HFFc6 (cell line): ENCODE measurements at regions not wholly inside any gene's neighbourhood (a gene's known extent, or its start where the extent isn't known, plus 50 kb on each side); places are given as distances from the start of the nearest gene placed in this dataset.
"Not testable (repeated sequence)": the region's sequence is repeated elsewhere in the genome, so short reads cannot be mapped to it uniquely, and the experiment has no call there.

Experiments
- DNase-seq: peaks from one replicate; pipeline ENCODE4 v3.0.0-alpha.2; 2018
- H3K27ac Mint-ChIP-seq: 2 replicates; pipeline ENCODE4 v1.8.0; 2020; ENCODE audit warnings: mild to moderate bottlenecking, mixed read lengths
- H3K27me3 Mint-ChIP-seq: 2 replicates; pipeline ENCODE4 v1.8.0; 2021; ENCODE audit warnings: mild to moderate bottlenecking, moderate library complexity, mixed read lengths; ENCODE audit not compliant: insufficient read depth
- H3K36me3 Mint-ChIP-seq: 2 replicates; pipeline ENCODE4 v1.8.0; 2021; ENCODE audit warnings: low read depth, mixed read lengths
- H3K4me1 Mint-ChIP-seq: 2 replicates; pipeline ENCODE4 v1.8.0; 2020; ENCODE audit warnings: low read depth, mixed read lengths
- H3K4me3 Mint-ChIP-seq: 2 replicates; pipeline ENCODE4 v1.8.0; 2020; ENCODE audit warnings: mild to moderate bottlenecking, moderate library complexity, mixed read lengths
- H3K9me3 Mint-ChIP-seq: 2 replicates; pipeline ENCODE4 v1.8.0; 2020; ENCODE audit warnings: mild to moderate bottlenecking, mixed read lengths
- TF ChIP-seq, protein P1 (sequence below): fragments of 200-600 bp; sonication (generic); IDR thresholded peaks from 2 replicates; pipeline ENCODE4 v1.5.0; 2021; ENCODE audit warnings: antibody characterized with exemption, mild to moderate bottlenecking

DNA sequence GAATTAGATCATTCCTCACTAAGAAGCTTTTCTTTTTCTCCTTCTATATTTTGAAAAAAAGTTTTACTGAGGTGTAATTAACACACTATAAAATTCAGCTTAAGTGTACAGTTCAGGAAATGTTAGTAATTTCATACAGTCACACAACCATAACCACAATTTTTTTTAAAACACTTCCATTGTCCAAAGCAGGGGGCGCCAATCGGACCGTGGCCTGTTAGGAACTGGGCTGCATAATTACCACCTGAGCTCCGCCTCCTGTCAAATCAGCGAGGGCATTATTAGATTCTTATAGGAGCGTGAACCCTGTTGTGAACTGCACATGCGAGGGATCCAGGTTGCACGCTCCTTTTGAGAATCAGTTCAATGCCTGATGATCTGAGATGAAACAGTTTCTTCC, 427.1 kb downstream of the TFEC start:
- no peaks in the 10 kb centered on the region for H3K27me3 Mint-ChIP-seq
- TF ChIP-seq, protein P1, sequence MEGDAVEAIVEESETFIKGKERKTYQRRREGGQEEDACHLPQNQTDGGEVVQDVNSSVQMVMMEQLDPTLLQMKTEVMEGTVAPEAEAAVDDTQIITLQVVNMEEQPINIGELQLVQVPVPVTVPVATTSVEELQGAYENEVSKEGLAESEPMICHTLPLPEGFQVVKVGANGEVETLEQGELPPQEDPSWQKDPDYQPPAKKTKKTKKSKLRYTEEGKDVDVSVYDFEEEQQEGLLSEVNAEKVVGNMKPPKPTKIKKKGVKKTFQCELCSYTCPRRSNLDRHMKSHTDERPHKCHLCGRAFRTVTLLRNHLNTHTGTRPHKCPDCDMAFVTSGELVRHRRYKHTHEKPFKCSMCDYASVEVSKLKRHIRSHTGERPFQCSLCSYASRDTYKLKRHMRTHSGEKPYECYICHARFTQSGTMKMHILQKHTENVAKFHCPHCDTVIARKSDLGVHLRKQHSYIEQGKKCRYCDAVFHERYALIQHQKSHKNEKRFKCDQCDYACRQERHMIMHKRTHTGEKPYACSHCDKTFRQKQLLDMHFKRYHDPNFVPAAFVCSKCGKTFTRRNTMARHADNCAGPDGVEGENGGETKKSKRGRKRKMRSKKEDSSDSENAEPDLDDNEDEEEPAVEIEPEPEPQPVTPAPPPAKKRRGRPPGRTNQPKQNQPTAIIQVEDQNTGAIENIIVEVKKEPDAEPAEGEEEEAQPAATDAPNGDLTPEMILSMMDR, result peak; percentile 36; the same call in 1 of the 2 replicates
- H3K36me3 Mint-ChIP-seq, result no peaks in the 10 kb centered on the region
- no peak overlapping the region for H3K27ac Mint-ChIP-seq
- no peak for DNase-seq
- H3K4me1 Mint-ChIP-seq, result peaks cover 8% of the 10 kb centered on the region
- 0 out of 2 replicates have a peak, but pooled peaks cover 6% of the 10 kb centered on the region for H3K9me3 Mint-ChIP-seq
- H3K4me3 Mint-ChIP-seq, result no peak overlapping the region

DNA sequence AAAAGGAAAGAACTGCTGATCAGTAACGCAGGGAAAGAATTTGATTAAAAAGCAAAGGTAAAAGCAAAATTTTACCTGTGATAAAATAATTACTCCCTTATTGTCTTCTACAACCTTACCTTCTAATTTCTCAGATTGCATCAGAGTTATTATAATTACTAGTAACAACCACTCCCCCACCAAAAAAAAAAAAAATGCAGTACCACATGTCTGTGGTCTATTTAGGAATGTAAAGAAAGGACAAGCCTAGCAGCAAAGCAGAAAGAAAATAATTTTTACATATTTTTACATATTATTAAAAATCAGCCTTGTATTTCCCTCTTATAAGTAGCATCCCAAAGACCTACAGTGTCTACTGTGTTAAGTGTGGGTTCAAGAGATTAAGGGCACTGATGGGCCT, 430.4 kb downstream of the TFEC start:
- Mint-ChIP-seq H3K36me3 (peaks cover 21% of the 10 kb centered on the region), H3K9me3 (peaks cover 33% of the 10 kb centered on the region), H3K4me1 (peaks cover 8% of the 10 kb centered on the region), H3K4me3 (no peak overlapping the region), H3K27me3 (no peaks in the 10 kb centered on the region), H3K27ac (no peak overlapping the region)
- TF ChIP-seq, protein P1, result no peak
- DNase-seq, result no peak

GRCh38 chr7:115599184-115599583, 431.4 kb downstream of the TFEC start:
- DNase-seq, H3K27ac Mint-ChIP-seq, H3K27me3 Mint-ChIP-seq, H3K4me1 Mint-ChIP-seq, H3K4me3 Mint-ChIP-seq: not testable (repeated sequence)
- peaks cover 28% of the 10 kb centered on the region for H3K36me3 Mint-ChIP-seq
- peaks cover 38% of the 10 kb centered on the region for H3K9me3 Mint-ChIP-seq

DNA sequence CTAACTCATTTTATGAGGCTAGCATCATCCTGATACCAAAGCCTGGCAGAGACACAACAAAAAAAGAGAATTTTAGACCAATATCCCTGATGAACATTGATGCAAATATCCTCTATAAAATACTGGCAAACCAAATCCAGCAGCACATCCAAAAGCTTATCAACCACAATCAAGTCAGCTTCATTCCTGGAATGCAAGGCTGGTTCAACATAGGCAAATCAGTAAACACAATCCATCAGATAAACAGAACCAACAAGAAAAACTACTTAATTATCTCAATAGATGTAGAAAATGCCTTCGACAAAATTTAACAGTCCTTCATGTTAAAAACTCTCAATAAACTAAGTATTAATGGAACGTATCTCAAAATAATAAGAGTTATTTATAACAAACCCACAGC, 433.3 kb downstream of the TFEC start:
- not testable (repeated sequence) for H3K27me3 Mint-ChIP-seq, H3K4me1 Mint-ChIP-seq

GRCh38 chr7:115593111-115593510, 437.5 kb downstream of the TFEC start:
- TF ChIP-seq, protein P1, result no peak
- H3K4me1 Mint-ChIP-seq, result no peaks in the 10 kb centered on the region
- peaks cover 29% of the 10 kb centered on the region for H3K9me3 Mint-ChIP-seq
- H3K36me3 Mint-ChIP-seq, result peaks cover 28% of the 10 kb centered on the region
- no peaks in the 10 kb centered on the region; the same call in 1 of the 2 replicates for H3K27me3 Mint-ChIP-seq
- H3K27ac Mint-ChIP-seq, result no peak overlapping the region
- no peak overlapping the region for H3K4me3 Mint-ChIP-seq
- DNase-seq, result no peak

More for the DNA sequence above, 433.3 kb downstream of the TFEC start:
- not testable (repeated sequence) for H3K4me3 Mint-ChIP-seq, DNase-seq, H3K27ac Mint-ChIP-seq
- H3K36me3 Mint-ChIP-seq, result peaks cover 28% of the 10 kb centered on the region
- H3K9me3 Mint-ChIP-seq, result peaks cover 38% of the 10 kb centered on the region

GRCh38 chr7:115585015-115585718, 445.4 kb downstream of the TFEC start:
- TF ChIP-seq, protein P1, result no peak
- Mint-ChIP-seq H3K27me3 (no peaks in the 10 kb centered on the region), H3K36me3 (peaks cover 6% of the 10 kb centered on the region), H3K9me3 (no peaks in the 10 kb centered on the region; the same call in 1 of the 2 replicates), H3K4me1 (peaks cover 18% of the 10 kb centered on the region), H3K4me3 (no peak overlapping the region), H3K27ac (peak overlapping the region; percentile 64; the same call in 1 of the 2 replicates)
- DNase-seq, result no peak
